Panc1 (cell line): ENCODE measurements at regions not wholly inside any gene's neighbourhood (a gene's known extent, or its start where the extent isn't known, plus 50 kb on each side); places are given as distances from the start of the nearest gene placed in this dataset.

Experiments
- ATAC-seq: fragments of 200-7000 bp; cut with Tn5 transposase; 2 replicates; pipeline ENCODE4 v1.9.1; 2020; ENCODE audit warnings: mild to moderate bottlenecking, moderate library complexity
- BruUV-seq: library from RNA; stranded (reverse); fragments of 400-500 nt; replicated peaks from 2 replicates; lab custom pipeline; 2021; lab: Mats Ljungman, UMichigan
- CTCF ChIA-PET: fragments of 300-600 bp; sonication (Branson Sonifier 250); formaldehyde crosslinking; loops from one replicate; lab custom pipeline; 2022; ENCODE audit warnings: antibody characterized with exemption; lab: Charles Lee
- POLR2A ChIA-PET: fragments of 300-600 bp; sonication (Branson Sonifier 250); formaldehyde crosslinking; loops from one replicate; lab custom pipeline; 2022; ENCODE audit warnings: antibody characterized with exemption; lab: Charles Lee
- DNase-seq: peaks from one replicate; pipeline ENCODE4 v3.0.0-alpha.2; 2010; ENCODE audit warnings: low read depth, low spot score
- H3K27ac ChIP-seq: 2 replicates; pipeline ENCODE4 v1.5.1; 2011; ENCODE audit warnings: mild to moderate bottlenecking, low read length, inconsistent platforms
- H3K27me3 ChIP-seq: fragments of 200-500 bp; sonication (Bioruptor generic); 2 replicates; pipeline ENCODE4 v1.6.0; 2014; ENCODE audit warnings: low read length, inconsistent platforms; ENCODE audit not compliant: control insufficient read depth, insufficient read depth
- H3K36me3 ChIP-seq: fragments of 200-500 bp; sonication (Bioruptor generic); 2 replicates; pipeline ENCODE4 v1.5.1; 2014; ENCODE audit warnings: inconsistent platforms, mild to moderate bottlenecking, low read length, moderate library complexity; ENCODE audit not compliant: control insufficient read depth, insufficient read depth
- H3K4me1 ChIP-seq: 2 replicates; pipeline ENCODE4 v1.5.1; 2011; ENCODE audit warnings: inconsistent platforms, mild to moderate bottlenecking, low read length, moderate library complexity; ENCODE audit not compliant: control insufficient read depth, insufficient read depth
- H3K4me3 ChIP-seq, 2 experiments: 2 replicates each; pipeline ENCODE4 v1.5.1; 2011 to 2012; ENCODE audit warnings: low read depth in 2 of 2, low read length in 2 of 2, mild to moderate bottlenecking in 2 of 2, inconsistent platforms in 1 of 2, moderate library complexity in 1 of 2
- H3K9me3 ChIP-seq: fragments of 200-500 bp; sonication (Bioruptor generic); 2 replicates; pipeline ENCODE4 v1.5.1; 2014; ENCODE audit warnings: low read depth, mild to moderate bottlenecking, inconsistent platforms, low read length, moderate library complexity; ENCODE audit not compliant: control insufficient read depth, insufficient read depth
- POLR2AphosphoS5 ChIP-seq: IDR thresholded peaks from 2 replicates; pipeline ENCODE4 v1.6.1; 2012; ENCODE audit warnings: mild to moderate bottlenecking, low read depth, low read length, moderate library complexity
- SIN3A ChIP-seq: IDR thresholded peaks from 2 replicates; pipeline ENCODE4 v1.6.1; 2012; ENCODE audit warnings: low read depth, mild to moderate bottlenecking, low read length, moderate library complexity, borderline replicate concordance; ENCODE audit not compliant: insufficient read depth
- TCF7L2 ChIP-seq: IDR thresholded peaks from 2 replicates; pipeline ENCODE4 v1.6.1; 2011; ENCODE audit warnings: mild to moderate bottlenecking, low read depth, low read length, inconsistent platforms
- in situ Hi-C: cut with HindIII; loops from 2 replicates; pipeline ENCODE4 v1.10.0; 2016; ENCODE audit warnings: low sequenced_read_pairs, low pct_unique_long_range_greater_than_20kb
- intact Hi-C: fragments of 100-400 bp; cut with micrococcal nuclease; formaldehyde crosslinking; loops from one replicate; pipeline ENCODE4 v1.10.0; 2022; ENCODE audit not compliant: unreplicated experiment
- TF ChIP-seq, protein P1 (sequence below), 2 experiments: IDR thresholded peaks; 2 replicates each; pipeline ENCODE4 v1.6.1; 2011 to 2012; ENCODE audit warnings: low read depth in 2 of 2, control low read depth in 1 of 2, low read length in 1 of 2, mild to moderate bottlenecking in 1 of 2, moderate library complexity in 1 of 2; ENCODE audit not compliant: insufficient read depth in 1 of 2
- TF ChIP-seq, protein P2 (sequence below): fragments of 450-650 bp; IDR thresholded peaks from 2 replicates; pipeline ENCODE4 v1.5.1; 2017; ENCODE audit warnings: mild to moderate bottlenecking

DNA sequence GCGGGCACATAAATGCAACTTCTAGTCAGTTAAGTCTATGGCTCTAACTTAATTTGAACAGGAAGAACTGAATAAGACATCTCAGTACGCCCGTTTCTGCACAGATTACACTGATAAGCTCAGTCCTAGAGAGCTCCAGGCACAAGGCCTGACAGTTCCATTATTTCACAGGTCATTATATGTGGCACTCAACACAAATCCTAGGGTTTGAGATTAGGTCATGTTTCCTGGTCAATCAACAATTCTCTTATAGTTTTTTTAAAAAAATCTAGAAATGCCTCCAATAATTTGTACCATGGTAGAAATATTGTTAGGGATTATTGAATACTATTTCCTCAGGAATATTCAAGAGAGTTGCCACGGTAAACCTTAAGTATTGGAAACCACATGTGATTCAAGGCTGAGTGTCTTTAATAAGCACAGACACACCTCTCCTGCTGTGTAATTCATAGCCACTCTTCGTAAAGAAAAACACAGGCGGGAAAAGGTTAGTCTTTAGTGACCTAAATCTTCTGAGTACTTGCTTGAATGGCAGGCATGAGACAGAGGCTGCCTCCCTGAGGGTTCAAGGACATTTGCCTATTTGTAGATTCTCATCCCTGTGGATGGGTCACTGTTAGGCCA is 342.9 kb upstream of the ADGRL3 start:
- H3K4me3 ChIP-seq: no peak overlapping the region
- no TSS peak for BruUV-seq
- ChIA-PET CTCF (no interaction called here), POLR2A (no interaction called here)
- intact Hi-C loops: no loop called here
- H3K4me1 ChIP-seq: no peaks in the 10 kb centered on the region
- H3K27ac ChIP-seq: no peak overlapping the region
- no peaks in the 10 kb centered on the region for H3K27me3 ChIP-seq
- in situ Hi-C loops: no loop called here
- TF ChIP-seq SIN3A (no peak), POLR2AphosphoS5 (no peak), TCF7L2 (no peak)
- TF ChIP-seq, protein P1, sequence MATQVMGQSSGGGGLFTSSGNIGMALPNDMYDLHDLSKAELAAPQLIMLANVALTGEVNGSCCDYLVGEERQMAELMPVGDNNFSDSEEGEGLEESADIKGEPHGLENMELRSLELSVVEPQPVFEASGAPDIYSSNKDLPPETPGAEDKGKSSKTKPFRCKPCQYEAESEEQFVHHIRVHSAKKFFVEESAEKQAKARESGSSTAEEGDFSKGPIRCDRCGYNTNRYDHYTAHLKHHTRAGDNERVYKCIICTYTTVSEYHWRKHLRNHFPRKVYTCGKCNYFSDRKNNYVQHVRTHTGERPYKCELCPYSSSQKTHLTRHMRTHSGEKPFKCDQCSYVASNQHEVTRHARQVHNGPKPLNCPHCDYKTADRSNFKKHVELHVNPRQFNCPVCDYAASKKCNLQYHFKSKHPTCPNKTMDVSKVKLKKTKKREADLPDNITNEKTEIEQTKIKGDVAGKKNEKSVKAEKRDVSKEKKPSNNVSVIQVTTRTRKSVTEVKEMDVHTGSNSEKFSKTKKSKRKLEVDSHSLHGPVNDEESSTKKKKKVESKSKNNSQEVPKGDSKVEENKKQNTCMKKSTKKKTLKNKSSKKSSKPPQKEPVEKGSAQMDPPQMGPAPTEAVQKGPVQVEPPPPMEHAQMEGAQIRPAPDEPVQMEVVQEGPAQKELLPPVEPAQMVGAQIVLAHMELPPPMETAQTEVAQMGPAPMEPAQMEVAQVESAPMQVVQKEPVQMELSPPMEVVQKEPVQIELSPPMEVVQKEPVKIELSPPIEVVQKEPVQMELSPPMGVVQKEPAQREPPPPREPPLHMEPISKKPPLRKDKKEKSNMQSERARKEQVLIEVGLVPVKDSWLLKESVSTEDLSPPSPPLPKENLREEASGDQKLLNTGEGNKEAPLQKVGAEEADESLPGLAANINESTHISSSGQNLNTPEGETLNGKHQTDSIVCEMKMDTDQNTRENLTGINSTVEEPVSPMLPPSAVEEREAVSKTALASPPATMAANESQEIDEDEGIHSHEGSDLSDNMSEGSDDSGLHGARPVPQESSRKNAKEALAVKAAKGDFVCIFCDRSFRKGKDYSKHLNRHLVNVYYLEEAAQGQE (IDR thresholded peaks at IDR 0.05; ENCODE audit: insufficient read depth in 1 of 2, low read depth in 2 of 2, low read length in 1 of 2): no peak
- TF ChIP-seq, protein P2, sequence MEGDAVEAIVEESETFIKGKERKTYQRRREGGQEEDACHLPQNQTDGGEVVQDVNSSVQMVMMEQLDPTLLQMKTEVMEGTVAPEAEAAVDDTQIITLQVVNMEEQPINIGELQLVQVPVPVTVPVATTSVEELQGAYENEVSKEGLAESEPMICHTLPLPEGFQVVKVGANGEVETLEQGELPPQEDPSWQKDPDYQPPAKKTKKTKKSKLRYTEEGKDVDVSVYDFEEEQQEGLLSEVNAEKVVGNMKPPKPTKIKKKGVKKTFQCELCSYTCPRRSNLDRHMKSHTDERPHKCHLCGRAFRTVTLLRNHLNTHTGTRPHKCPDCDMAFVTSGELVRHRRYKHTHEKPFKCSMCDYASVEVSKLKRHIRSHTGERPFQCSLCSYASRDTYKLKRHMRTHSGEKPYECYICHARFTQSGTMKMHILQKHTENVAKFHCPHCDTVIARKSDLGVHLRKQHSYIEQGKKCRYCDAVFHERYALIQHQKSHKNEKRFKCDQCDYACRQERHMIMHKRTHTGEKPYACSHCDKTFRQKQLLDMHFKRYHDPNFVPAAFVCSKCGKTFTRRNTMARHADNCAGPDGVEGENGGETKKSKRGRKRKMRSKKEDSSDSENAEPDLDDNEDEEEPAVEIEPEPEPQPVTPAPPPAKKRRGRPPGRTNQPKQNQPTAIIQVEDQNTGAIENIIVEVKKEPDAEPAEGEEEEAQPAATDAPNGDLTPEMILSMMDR: no peak
- no peaks in the 10 kb centered on the region for H3K9me3 ChIP-seq
- ATAC-seq: no peak
- DNase-seq: no peak
- no peaks in the 10 kb centered on the region for H3K36me3 ChIP-seq

GRCh38 chr4:60863442-60863841 is 336.7 kb upstream of the ADGRL3 start:
- POLR2A ChIA-PET: no interaction called here
- in situ Hi-C loops: no loop called here
- Histone ChIP-seq H3K27ac (no peak overlapping the region), H3K9me3 (no peaks in the 10 kb centered on the region), H3K4me3 (no peak overlapping the region), H3K36me3 (no peaks in the 10 kb centered on the region), H3K27me3 (no peaks in the 10 kb centered on the region), H3K4me1 (no peaks in the 10 kb centered on the region)
- no peak for DNase-seq
- BruUV-seq: no TSS peak
- ATAC-seq: no peak
- no peak for TF ChIP-seq TCF7L2
- no peak for TF ChIP-seq SIN3A
- TF ChIP-seq POLR2AphosphoS5: no peak
- TF ChIP-seq, protein P2: no peak
- TF ChIP-seq, protein P1 (IDR thresholded peaks at IDR 0.05; ENCODE audit: insufficient read depth in 1 of 2, low read depth in 2 of 2, low read length in 1 of 2): no peak
- CTCF ChIA-PET: no interaction called here
- intact Hi-C loops: no loop called here
